Esophagus squamous epithelium (tissue), 4 donors: ENCODE measurements at regions not wholly inside any gene's neighbourhood (a gene's known extent, or its start where the extent isn't known, plus 50 kb on each side); places are given as distances from the start of the nearest gene placed in this dataset.

Experiments used
- CTCF ChIP-seq, 6 experiments: fragments of 450-650 bp in 4 of 6; fragments of 200-600 bp in 2 of 6; sonication (generic) in 2 of 6; IDR thresholded peaks; one replicate each; pipeline ENCODE4 v1.5.1; 2016 to 2019; ENCODE audit warnings: antibody characterized with exemption in 6 of 6, mild to moderate bottlenecking in 4 of 6, moderate library complexity in 4 of 6
- POLR2A ChIP-seq, 4 donors: fragments of 450-650 bp; IDR thresholded peaks; one replicate each; pipeline ENCODE4 v1.6.1; 2017; ENCODE audit warnings: antibody characterized with exemption in 4 of 4, mild to moderate bottlenecking in 4 of 4, moderate library complexity in 3 of 4

GRCh38 chr20:52532674-52533073, 341.1 kb upstream of the ZFP64 start:
- TF ChIP-seq CTCF (IDR thresholded peaks at IDR 0.05) = no peak
- TF ChIP-seq POLR2A (IDR thresholded peaks at IDR 0.05) = no peak
